ENCODE measurements at regions not wholly inside any gene's neighbourhood (a gene's known extent, or its start where the extent isn't known, plus 50 kb on each side); places are given as distances from the start of the nearest gene placed in this dataset.

- in situ Hi-C loops (cut with MboI; ENCODE audit: low sequenced_read_pairs, unreplicated experiment) = no loop called here
- no peak for TF ChIP-seq CTCF (IDR thresholded peaks at IDR 0.05; ENCODE audit: borderline replicate concordance, control extremely low read depth, extremely low read depth, insufficient read depth, missing control alignments)
- no peak for DNase-seq (ENCODE audit: low spot score)
Measured at GRCh38 chr7:3168370-3168769, 124.7 kb upstream of the CARD11 start.

GRCh38 chr7:3168869-3169268, 125.2 kb upstream of the CARD11 start:
- no peak for DNase-seq (ENCODE audit: low spot score)
- no peak for TF ChIP-seq CTCF (IDR thresholded peaks at IDR 0.05; ENCODE audit: borderline replicate concordance, control extremely low read depth, extremely low read depth, insufficient read depth, missing control alignments)
- in situ Hi-C loops (cut with MboI; ENCODE audit: low sequenced_read_pairs, unreplicated experiment) = no loop called here

GRCh38 chr7:3172768-3173280, 128.2 kb upstream of the SDK1 start:
- in situ Hi-C loops (cut with MboI; ENCODE audit: low sequenced_read_pairs, unreplicated experiment) = no loop called here
- TF ChIP-seq CTCF (IDR thresholded peaks at IDR 0.05; ENCODE audit: borderline replicate concordance, control extremely low read depth, extremely low read depth, insufficient read depth, missing control alignments) = no peak
- DNase-seq (ENCODE audit: low spot score) = no peak

- no peak for DNase-seq (ENCODE audit: low spot score)
- no peak for TF ChIP-seq CTCF (IDR thresholded peaks at IDR 0.05; ENCODE audit: borderline replicate concordance, control extremely low read depth, extremely low read depth, insufficient read depth, missing control alignments)
- in situ Hi-C loops (cut with MboI; ENCODE audit: low sequenced_read_pairs, unreplicated experiment) = no loop called here
Measured at GRCh38 chr7:3174515-3175284, 126.4 kb upstream of the SDK1 start.

GRCh38 chr7:3175285-3175902, 125.7 kb upstream of the SDK1 start:
- in situ Hi-C loops (cut with MboI; ENCODE audit: low sequenced_read_pairs, unreplicated experiment) = no loop called here
- TF ChIP-seq CTCF (IDR thresholded peaks at IDR 0.05; ENCODE audit: borderline replicate concordance, control extremely low read depth, extremely low read depth, insufficient read depth, missing control alignments) = no peak
- DNase-seq (ENCODE audit: low spot score) = no peak

GRCh38 chr7:3176112-3177000, 124.7 kb upstream of the SDK1 start:
- no peak for DNase-seq (ENCODE audit: low spot score)
- no peak for TF ChIP-seq CTCF (IDR thresholded peaks at IDR 0.05; ENCODE audit: borderline replicate concordance, control extremely low read depth, extremely low read depth, insufficient read depth, missing control alignments)
- in situ Hi-C loops (cut with MboI; ENCODE audit: low sequenced_read_pairs, unreplicated experiment) = no loop called here

Data from GM13976 (cell line).